ENCODE measurements at regions not wholly inside any gene's neighbourhood (a gene's known extent, or its start where the extent isn't known, plus 50 kb on each side); places are given as distances from the start of the nearest gene placed in this dataset.

GRCh38 chr13:104270731-104271130 lies 1204.5 kb upstream of the SLC10A2 start:
- TF ChIP-seq REST (IDR thresholded peaks at IDR 0.05; ENCODE audit: unreplicated experiment) (no peak), EZH2 (IDR thresholded peaks at IDR 0.05; ENCODE audit: low read depth, unreplicated experiment) (no peak)

Data from GM23338 (cell line).